ENCODE measurements at regions not wholly inside any gene's neighbourhood (a gene's known extent, or its start where the extent isn't known, plus 50 kb on each side); places are given as distances from the start of the nearest gene placed in this dataset.

- no peak for TF ChIP-seq CTCF (IDR thresholded peaks at IDR 0.05; ENCODE audit: low read length)
- no peak for TF ChIP-seq EZH2 (optimal IDR thresholded peaks at IDR 0.05; ENCODE audit: low read depth, low read length)
Measured at GRCh38 chr5:118208031-118208453, 780.3 kb downstream of the DTWD2 start.
